Natural killer cell (primary cell): ENCODE measurements at regions not wholly inside any gene's neighbourhood (a gene's known extent, or its start where the extent isn't known, plus 50 kb on each side); places are given as distances from the start of the nearest gene placed in this dataset.
"Not testable (repeated sequence)": the region's sequence is repeated elsewhere in the genome, so short reads cannot be mapped to it uniquely, and the experiment has no call there.

Source experiments
- ATAC-seq, 3 donors: fragments of 150-1000 bp in 2 of 3; fragments of 200-7000 bp in 1 of 3; cut with Tn5 transposase; 1 replicate in 1 of 3; 2 replicates in 2 of 3; pipeline ENCODE4 v1.10.0; 2021; ENCODE audit warnings: mild to moderate bottlenecking in 2 of 3, moderate library complexity in 2 of 3
- DNase-seq, 2 donors: peaks; one replicate each; pipeline versions ENCODE4 v3.0.0 to v3.0.0-alpha.2; 2013 to 2021; ENCODE audit warnings: mixed read lengths in 1 of 2
- H3K27ac ChIP-seq: one replicate; pipeline ENCODE4 v1.5.1; 2013; ENCODE audit warnings: mild to moderate bottlenecking, low read length
- H3K27me3 ChIP-seq: one replicate; pipeline ENCODE4 v1.6.1; 2013; ENCODE audit warnings: low read length; ENCODE audit not compliant: control insufficient read depth, insufficient read depth
- H3K36me3 ChIP-seq: one replicate; pipeline ENCODE4 v1.6.1; 2013; ENCODE audit warnings: low read length; ENCODE audit not compliant: control insufficient read depth, insufficient read depth
- H3K4me1 ChIP-seq: one replicate; pipeline ENCODE4 v1.6.1; 2013; ENCODE audit warnings: low read length; ENCODE audit not compliant: control insufficient read depth, insufficient read depth
- H3K4me3 ChIP-seq: one replicate; pipeline ENCODE4 v1.5.1; 2013; ENCODE audit warnings: low read length
- H3K9me3 ChIP-seq: one replicate; pipeline ENCODE4 v1.6.1; 2013; ENCODE audit warnings: low read length; ENCODE audit not compliant: control insufficient read depth, insufficient read depth
- H3K27ac Mint-ChIP-seq, 2 donors: one replicate each; pipeline ENCODE4 v1.8.0; 2022; ENCODE audit warnings: mild to moderate bottlenecking in 2 of 2, mixed read lengths in 2 of 2, moderate library complexity in 1 of 2
- H3K27me3 Mint-ChIP-seq, 2 donors: one replicate each; pipeline ENCODE4 v1.8.0; 2022; ENCODE audit warnings: low read depth in 2 of 2, mixed read lengths in 2 of 2
- H3K36me3 Mint-ChIP-seq: one replicate; pipeline ENCODE4 v1.8.0; 2022; ENCODE audit warnings: mixed read lengths
- H3K4me1 Mint-ChIP-seq, 2 donors: one replicate each; pipeline ENCODE4 v1.8.0; 2022; ENCODE audit warnings: mixed read lengths in 2 of 2
- H3K4me3 Mint-ChIP-seq: one replicate; pipeline ENCODE4 v1.8.0; 2022; ENCODE audit warnings: mild to moderate bottlenecking, moderate library complexity, mixed read lengths
- H3K9me3 Mint-ChIP-seq, 2 donors: one replicate each; pipeline ENCODE4 v1.8.0; 2022; ENCODE audit warnings: mixed read lengths in 2 of 2
- CTCF ChIP-seq: fragments of 200-600 bp; IDR thresholded peaks from one replicate; pipeline ENCODE4 v1.8.0; 2022; ENCODE audit warnings: antibody characterized with exemption
- WGBS: methylation state at CpG from one replicate; pipeline ENCODE4 v1.1.7; 2013; ENCODE audit warnings: missing lambda C conversion rate; ENCODE audit not compliant: insufficient coverage; 5-methylcytosine and 5-hydroxymethylcytosine counted together
- intact Hi-C: fragments of 100-400 bp; cut with micrococcal nuclease; formaldehyde crosslinking; loops from one replicate; pipeline ENCODE4 v1.14.2; 2022

- Histone ChIP-seq H3K27ac (no peak overlapping the region), H3K4me3 (no peak overlapping the region), H3K9me3 (no peaks in the 10 kb centered on the region), H3K36me3 (no peaks in the 10 kb centered on the region), H3K4me1 (no peaks in the 10 kb centered on the region), H3K27me3 (no peaks in the 10 kb centered on the region)
- H3K27ac Mint-ChIP-seq, result no peak overlapping the region
- H3K4me3 Mint-ChIP-seq, result no peak overlapping the region
- H3K36me3 Mint-ChIP-seq, result no peaks in the 10 kb centered on the region
- DNase-seq (no peak), ATAC-seq (no peak)
- H3K27me3 Mint-ChIP-seq, result peaks cover 0 to 9% of the 10 kb centered on the region in 2 donors
- H3K4me1 Mint-ChIP-seq, result no peaks in the 10 kb centered on the region
- WGBS, result 86% methylated on average over 6 of the region's 8 CpGs
- no peak for TF ChIP-seq CTCF
- intact Hi-C loops, result no loop called here
- H3K9me3 Mint-ChIP-seq, result peaks cover 0 to 2% of the 10 kb centered on the region in 2 donors
Measured at GRCh38 chr18:60067426-60068210, 167.8 kb downstream of the PMAIP1 start.

GRCh38 chr18:60066219-60066975 is 166.6 kb downstream of the PMAIP1 start:
- H3K27me3 Mint-ChIP-seq, result peaks cover 0 to 9% of the 10 kb centered on the region in 2 donors
- H3K27ac Mint-ChIP-seq, result no peak overlapping the region
- no peak for TF ChIP-seq CTCF
- 82% methylated on average over 6 of the region's 8 CpGs for WGBS
- H3K27me3 ChIP-seq, result no peaks in the 10 kb centered on the region
- no peak for ATAC-seq
- no peaks in the 10 kb centered on the region for H3K4me1 ChIP-seq
- peaks cover 0 to 2% of the 10 kb centered on the region in 2 donors for H3K9me3 Mint-ChIP-seq
- H3K4me1 Mint-ChIP-seq, result no peaks in the 10 kb centered on the region
- no peak overlapping the region for H3K4me3 ChIP-seq
- intact Hi-C loops, result no loop called here
- no peak for DNase-seq
- no peak overlapping the region for H3K4me3 Mint-ChIP-seq
- no peaks in the 10 kb centered on the region for H3K36me3 ChIP-seq
- H3K9me3 ChIP-seq, result no peaks in the 10 kb centered on the region
- H3K27ac ChIP-seq, result no peak overlapping the region
- H3K36me3 Mint-ChIP-seq, result no peaks in the 10 kb centered on the region

- H3K9me3 ChIP-seq, result no peaks in the 10 kb centered on the region
- peaks cover 0 to 9% of the 10 kb centered on the region in 2 donors for H3K27me3 Mint-ChIP-seq
- WGBS, result 76% methylated on average over 1 of the region's 1 CpG
- H3K27me3 ChIP-seq, result no peaks in the 10 kb centered on the region
- H3K4me3 ChIP-seq, result no peak overlapping the region
- no peak for DNase-seq
- H3K4me1 ChIP-seq, result no peaks in the 10 kb centered on the region
- no peak overlapping the region for H3K4me3 Mint-ChIP-seq
- no peak for TF ChIP-seq CTCF
- ATAC-seq, result no peak
- no peaks in the 10 kb centered on the region for H3K36me3 ChIP-seq
- no peak overlapping the region for H3K27ac Mint-ChIP-seq
- H3K4me1 Mint-ChIP-seq, result no peaks in the 10 kb centered on the region
- no peak overlapping the region for H3K27ac ChIP-seq
- H3K9me3 Mint-ChIP-seq, result peaks cover 0 to 2% of the 10 kb centered on the region in 2 donors
- H3K36me3 Mint-ChIP-seq, result no peaks in the 10 kb centered on the region
- intact Hi-C loops, result no loop called here
Measured at GRCh38 chr18:60064271-60064670, 164.5 kb downstream of the PMAIP1 start.

GRCh38 chr18:60062831-60063230 is 163.0 kb downstream of the PMAIP1 start:
- H3K27me3 ChIP-seq, H3K4me1 ChIP-seq, H3K9me3 ChIP-seq, H3K4me3 Mint-ChIP-seq, H3K9me3 Mint-ChIP-seq, H3K27ac ChIP-seq, H3K27me3 Mint-ChIP-seq, H3K4me3 ChIP-seq, H3K36me3 Mint-ChIP-seq, H3K27ac Mint-ChIP-seq, ATAC-seq, H3K4me1 Mint-ChIP-seq, DNase-seq, intact Hi-C loops, H3K36me3 ChIP-seq: not testable (repeated sequence)
- whole genome bisulfite sequencing, result 40% methylated on average over 3 of the region's 3 CpGs
